Spleen (tissue), 11 donors: ENCODE measurements at regions not wholly inside any gene's neighbourhood (a gene's known extent, or its start where the extent isn't known, plus 50 kb on each side); places are given as distances from the start of the nearest gene placed in this dataset.

Experiments
- DNase-seq: peaks from one replicate; pipeline ENCODE4 v3.0.0-alpha.2; 2020
- H3K27ac ChIP-seq, 8 donors: fragments of 200-600 bp; sonication (generic) in 7 of 8; 1 replicate in 4 of 8; 2 replicates in 4 of 8; pipeline versions ENCODE4 v1.5.0 to v1.8.0; 2016 to 2021; ENCODE audit warnings: inconsistent platforms in 4 of 8, mild to moderate bottlenecking in 4 of 8, moderate library complexity in 1 of 8
- H3K27me3 ChIP-seq, 7 donors: fragments of 200-600 bp; sonication (generic) in 6 of 7; replicated peaks in 1 of 7; 1 replicate in 4 of 7; 2 replicates in 3 of 7; pipeline versions ENCODE4 v1.5.0 to v1.8.0; 2016 to 2021; ENCODE audit warnings: inconsistent platforms in 3 of 7, mild to moderate bottlenecking in 1 of 7
- H3K36me3 ChIP-seq, 6 donors: fragments of 200-600 bp; sonication (generic) in 5 of 6; 1 replicate in 4 of 6; 2 replicates in 2 of 6; pipeline versions ENCODE4 v1.5.0 to v1.8.0; 2016 to 2021; ENCODE audit warnings: inconsistent platforms in 2 of 6
- H3K4me1 ChIP-seq, 6 donors: fragments of 200-600 bp; sonication (generic) in 5 of 6; 1 replicate in 3 of 6; 2 replicates in 3 of 6; pipeline versions ENCODE4 v1.5.0 to v1.8.0; 2016 to 2021; ENCODE audit warnings: inconsistent platforms in 3 of 6
- H3K4me3 ChIP-seq, 8 donors: fragments of 200-600 bp; sonication (generic) in 7 of 8; 1 replicate in 4 of 8; 2 replicates in 4 of 8; pipeline versions ENCODE4 v1.5.0 to v1.8.0; 2016 to 2021; ENCODE audit warnings: inconsistent platforms in 4 of 8, mild to moderate bottlenecking in 4 of 8, moderate library complexity in 2 of 8
- H3K9me3 ChIP-seq, 8 donors: fragments of 200-600 bp; sonication (generic) in 7 of 8; 1 replicate in 4 of 8; 2 replicates in 4 of 8; pipeline versions ENCODE4 v1.5.0 to v1.8.0; 2016 to 2021; ENCODE audit warnings: inconsistent platforms in 4 of 8
- POLR2A ChIP-seq, 3 donors: fragments of 450-650 bp; IDR thresholded peaks; one replicate each; pipeline ENCODE4 v1.5.1; 2017; ENCODE audit warnings: antibody characterized with exemption in 3 of 3, mild to moderate bottlenecking in 1 of 3
- POLR2AphosphoS5 ChIP-seq, 3 donors: sonication (generic); formaldehyde crosslinking; IDR thresholded peaks; one replicate each; pipeline ENCODE4 v1.5.1; 2017; ENCODE audit warnings: antibody characterized with exemption in 3 of 3
- WGBS, 5 donors: extraction: QIAGEN DNeasy Blood & Tissue Kit in 3 of 5; methylation state at CpG; one replicate each; pipeline versions ENCODE4 v1.1.5 to v1.1.7; 2013 to 2018; 5-methylcytosine and 5-hydroxymethylcytosine counted together
- intact Hi-C: fragments of 100-400 bp; cut with DNase I; formaldehyde crosslinking; loops from one replicate; pipeline ENCODE4 v1.15.0; 2023; ENCODE audit warnings: low total_unique reads
- TF ChIP-seq, protein P1 (sequence below), 11 experiments: fragments of 200-600 bp in 7 of 11; fragments of 450-650 bp in 4 of 11; sonication (generic) in 4 of 11; IDR thresholded peaks in 8 of 11; conservative IDR thresholded peaks in 3 of 11; 1 replicate in 7 of 11; 2 replicates in 4 of 11; pipeline versions ENCODE4 v1.4.0 to v1.8.0; 2016 to 2021; ENCODE audit warnings: antibody characterized with exemption in 11 of 11, inconsistent platforms in 4 of 11, mild to moderate bottlenecking in 1 of 11
- donor health status: healthy with polysubstance abuse.
- donor health status: DM: no; HTN: no; CAD: no; lungs with moderate emphysema.
- donor health status: DM: no; HTN: no; CAD: no.
- donor health status: Bipolar disorder and iron deficiency.
- donor health status: healthy.
- donor health status: DM: no; HTN: no; CAD: no.
- donor health status: DM: yes; HTN: yes; CAD: no.

- no peak overlapping the region for H3K27ac ChIP-seq
- no peaks in the 10 kb centered on the region for H3K4me1 ChIP-seq
- H3K9me3 ChIP-seq: peaks cover 0 to 31% (median 9%) of the 10 kb centered on the region in 8 donors
- no peaks in the 10 kb centered on the region for H3K36me3 ChIP-seq
- H3K4me3 ChIP-seq: no peak overlapping the region
- 75 to 90% (median 80%) methylated on average over 10 of the region's 10 CpGs for WGBS, 5 donors
- intact Hi-C loops: no loop called here
- H3K27me3 ChIP-seq: no peaks in the 10 kb centered on the region
- DNase-seq: no peak
- TF ChIP-seq, protein P1, sequence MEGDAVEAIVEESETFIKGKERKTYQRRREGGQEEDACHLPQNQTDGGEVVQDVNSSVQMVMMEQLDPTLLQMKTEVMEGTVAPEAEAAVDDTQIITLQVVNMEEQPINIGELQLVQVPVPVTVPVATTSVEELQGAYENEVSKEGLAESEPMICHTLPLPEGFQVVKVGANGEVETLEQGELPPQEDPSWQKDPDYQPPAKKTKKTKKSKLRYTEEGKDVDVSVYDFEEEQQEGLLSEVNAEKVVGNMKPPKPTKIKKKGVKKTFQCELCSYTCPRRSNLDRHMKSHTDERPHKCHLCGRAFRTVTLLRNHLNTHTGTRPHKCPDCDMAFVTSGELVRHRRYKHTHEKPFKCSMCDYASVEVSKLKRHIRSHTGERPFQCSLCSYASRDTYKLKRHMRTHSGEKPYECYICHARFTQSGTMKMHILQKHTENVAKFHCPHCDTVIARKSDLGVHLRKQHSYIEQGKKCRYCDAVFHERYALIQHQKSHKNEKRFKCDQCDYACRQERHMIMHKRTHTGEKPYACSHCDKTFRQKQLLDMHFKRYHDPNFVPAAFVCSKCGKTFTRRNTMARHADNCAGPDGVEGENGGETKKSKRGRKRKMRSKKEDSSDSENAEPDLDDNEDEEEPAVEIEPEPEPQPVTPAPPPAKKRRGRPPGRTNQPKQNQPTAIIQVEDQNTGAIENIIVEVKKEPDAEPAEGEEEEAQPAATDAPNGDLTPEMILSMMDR (IDR thresholded peaks at IDR 0.05 in 8 of 11, conservative IDR thresholded peaks at IDR 0.05 in 3 of 11): no peak
- TF ChIP-seq POLR2A (IDR thresholded peaks at IDR 0.05) (no peak), POLR2AphosphoS5 (IDR thresholded peaks at IDR 0.05) (no peak)
Observed at GRCh38 chr3:83633758-83634157, 1325.0 kb upstream of the CADM2 start.

DNA sequence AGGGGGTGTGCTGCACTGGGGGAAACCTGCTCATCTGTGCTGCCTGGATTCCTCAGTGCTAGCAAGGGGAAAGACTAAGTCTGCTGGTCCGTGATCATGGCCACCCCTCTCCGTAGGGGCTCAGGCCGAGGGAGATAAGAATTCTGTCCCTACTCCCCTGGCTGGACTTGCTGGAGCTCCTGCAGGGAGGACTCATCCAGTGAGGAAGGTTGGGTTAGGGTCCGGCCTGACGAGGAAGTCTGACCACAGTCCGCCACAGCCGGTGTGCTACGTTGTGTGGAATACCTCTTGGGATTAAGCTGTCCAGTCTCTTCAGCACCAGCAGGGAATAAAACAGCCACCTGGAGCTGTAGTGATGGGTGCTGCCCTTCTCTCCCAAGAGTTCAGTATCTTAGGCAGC, 1309.1 kb upstream of the CADM2 start:
- Histone ChIP-seq H3K27ac (no peak overlapping the region), H3K4me3 (no peak overlapping the region), H3K36me3 (no peaks in the 10 kb centered on the region), H3K27me3 (no peaks in the 10 kb centered on the region), H3K4me1 (no peaks in the 10 kb centered on the region), H3K9me3 (peaks cover 0 to 43% (median 30%) of the 10 kb centered on the region in 8 donors)
- TF ChIP-seq POLR2AphosphoS5 (IDR thresholded peaks at IDR 0.05) (no peak), POLR2A (IDR thresholded peaks at IDR 0.05) (no peak)
- TF ChIP-seq, protein P1 (IDR thresholded peaks at IDR 0.05 in 8 of 11, conservative IDR thresholded peaks at IDR 0.05 in 3 of 11): no peak
- no peak for DNase-seq
- intact Hi-C loops: no loop called here
- WGBS, 5 donors: 82 to 89% (median 85%) methylated on average over 3 to 8 of the region's 8 CpGs

DNA sequence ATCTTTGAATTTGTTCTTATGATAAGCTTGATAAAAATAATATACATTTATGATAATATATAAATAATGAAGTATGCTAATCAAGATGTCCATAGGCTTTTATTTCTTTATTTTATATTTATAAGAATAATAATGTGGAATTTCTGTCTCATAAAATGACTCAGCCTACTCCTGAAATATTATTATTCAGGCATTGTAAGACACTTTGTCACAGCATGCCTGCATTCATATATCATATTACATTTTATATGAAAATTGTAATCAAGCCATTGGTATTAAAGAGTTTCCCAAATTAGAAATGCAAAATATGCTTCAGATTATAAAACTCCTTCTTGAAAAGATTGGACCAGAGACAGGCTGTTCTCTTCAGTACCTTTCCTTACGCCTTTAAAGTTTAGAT, 1303.7 kb upstream of the CADM2 start:
- H3K27me3 ChIP-seq: no peaks in the 10 kb centered on the region
- H3K36me3 ChIP-seq: no peaks in the 10 kb centered on the region
- no peaks in the 10 kb centered on the region for H3K4me1 ChIP-seq
- H3K4me3 ChIP-seq: no peak overlapping the region
- no peak for TF ChIP-seq POLR2AphosphoS5 (IDR thresholded peaks at IDR 0.05)
- no peak for DNase-seq
- intact Hi-C loops: no loop called here
- 87 to 95% (median 92%) methylated on average over 1 of the region's 1 CpG for WGBS, 5 donors
- no peak overlapping the region for H3K27ac ChIP-seq
- H3K9me3 ChIP-seq: peaks cover 0 to 10% (median 5%) of the 10 kb centered on the region in 8 donors

GRCh38 chr3:83662381-83662960, 1296.3 kb upstream of the CADM2 start:
- H3K27ac ChIP-seq: no peak overlapping the region
- no peaks in the 10 kb centered on the region for H3K36me3 ChIP-seq
- no peak for TF ChIP-seq POLR2AphosphoS5 (IDR thresholded peaks at IDR 0.05)
- no peak for TF ChIP-seq POLR2A (IDR thresholded peaks at IDR 0.05)
- TF ChIP-seq, protein P1 (IDR thresholded peaks at IDR 0.05 in 8 of 11, conservative IDR thresholded peaks at IDR 0.05 in 3 of 11): no peak
- H3K4me1 ChIP-seq: no peaks in the 10 kb centered on the region
- no peak overlapping the region for H3K4me3 ChIP-seq
- intact Hi-C loops: no loop called here
- peaks cover 0 to 12% (median 0%) of the 10 kb centered on the region in 8 donors for H3K9me3 ChIP-seq
- 72 to 85% (median 81%) methylated on average over 4 of the region's 4 CpGs for WGBS, 5 donors
- no peak for DNase-seq
- no peaks in the 10 kb centered on the region for H3K27me3 ChIP-seq

GRCh38 chr3:83670416-83670815, 1288.4 kb upstream of the CADM2 start:
- no peak for DNase-seq
- WGBS, 5 donors: 71 to 86% (median 81%) methylated on average over 1 of the region's 1 CpG
- Histone ChIP-seq H3K9me3 (peaks cover 0 to 10% (median 0%) of the 10 kb centered on the region in 8 donors), H3K36me3 (no peaks in the 10 kb centered on the region), H3K27ac (no peak overlapping the region), H3K4me1 (no peaks in the 10 kb centered on the region), H3K4me3 (no peak overlapping the region), H3K27me3 (no peaks in the 10 kb centered on the region)
- TF ChIP-seq, protein P1 (IDR thresholded peaks at IDR 0.05 in 8 of 11, conservative IDR thresholded peaks at IDR 0.05 in 3 of 11): no peak
- TF ChIP-seq POLR2A (IDR thresholded peaks at IDR 0.05) (no peak), POLR2AphosphoS5 (IDR thresholded peaks at IDR 0.05) (no peak)
- intact Hi-C loops: no loop called here
